ENCODE measurements at regions not wholly inside any gene's neighbourhood (a gene's known extent, or its start where the extent isn't known, plus 50 kb on each side); places are given as distances from the start of the nearest gene placed in this dataset.

DNA sequence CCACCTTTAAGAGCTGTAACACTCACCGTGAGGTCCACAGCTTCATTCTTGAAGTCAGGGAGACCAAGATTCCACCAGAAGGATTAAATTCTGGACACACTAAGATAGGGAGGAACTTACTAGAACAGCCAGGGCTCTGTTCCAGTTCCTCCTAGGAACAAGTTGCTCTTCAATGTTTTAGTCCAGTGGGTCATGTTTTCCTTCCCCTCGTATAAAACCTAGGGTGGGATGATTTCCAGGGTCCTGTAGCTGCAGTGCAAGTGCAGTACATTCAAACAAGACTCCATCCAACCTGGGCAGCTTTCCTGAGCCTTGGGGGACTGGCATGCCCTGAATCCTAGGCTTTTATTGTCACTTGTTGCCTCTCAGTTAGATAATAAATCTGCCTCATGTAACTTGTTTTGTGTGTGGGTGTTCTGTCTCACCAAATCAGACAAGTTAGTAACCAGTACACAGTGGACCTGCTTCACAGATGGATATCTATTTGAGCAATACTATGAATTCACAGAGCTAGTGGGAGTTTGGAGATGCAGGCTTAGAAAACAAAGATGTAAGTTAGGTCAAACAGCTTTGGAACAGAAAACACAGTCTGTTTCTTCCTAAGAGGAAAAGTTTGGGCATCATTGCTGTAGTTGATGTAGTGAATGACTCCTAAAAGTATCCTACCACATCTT, 405.6 kb downstream of the GABRG2 start:
- no peaks in the 10 kb centered on the region for H3K27me3 ChIP-seq
- intact Hi-C loops (cut with DNase I): no loop called here
- H3K4me1 ChIP-seq (replicated peaks in 1 of 2): no peaks in the 10 kb centered on the region
- TF ChIP-seq, protein P1, sequence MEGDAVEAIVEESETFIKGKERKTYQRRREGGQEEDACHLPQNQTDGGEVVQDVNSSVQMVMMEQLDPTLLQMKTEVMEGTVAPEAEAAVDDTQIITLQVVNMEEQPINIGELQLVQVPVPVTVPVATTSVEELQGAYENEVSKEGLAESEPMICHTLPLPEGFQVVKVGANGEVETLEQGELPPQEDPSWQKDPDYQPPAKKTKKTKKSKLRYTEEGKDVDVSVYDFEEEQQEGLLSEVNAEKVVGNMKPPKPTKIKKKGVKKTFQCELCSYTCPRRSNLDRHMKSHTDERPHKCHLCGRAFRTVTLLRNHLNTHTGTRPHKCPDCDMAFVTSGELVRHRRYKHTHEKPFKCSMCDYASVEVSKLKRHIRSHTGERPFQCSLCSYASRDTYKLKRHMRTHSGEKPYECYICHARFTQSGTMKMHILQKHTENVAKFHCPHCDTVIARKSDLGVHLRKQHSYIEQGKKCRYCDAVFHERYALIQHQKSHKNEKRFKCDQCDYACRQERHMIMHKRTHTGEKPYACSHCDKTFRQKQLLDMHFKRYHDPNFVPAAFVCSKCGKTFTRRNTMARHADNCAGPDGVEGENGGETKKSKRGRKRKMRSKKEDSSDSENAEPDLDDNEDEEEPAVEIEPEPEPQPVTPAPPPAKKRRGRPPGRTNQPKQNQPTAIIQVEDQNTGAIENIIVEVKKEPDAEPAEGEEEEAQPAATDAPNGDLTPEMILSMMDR (IDR thresholded peaks at IDR 0.05): no peak
- TF ChIP-seq POLR2A (IDR thresholded peaks at IDR 0.05): no peak
- H3K27ac ChIP-seq: no peak overlapping the region
- no peak overlapping the region for H3K4me3 ChIP-seq
- no peaks in the 10 kb centered on the region for H3K9me3 ChIP-seq (replicated peaks in 1 of 3)
- DNase-seq: no peak
- H3K36me3 ChIP-seq (replicated peaks in 1 of 2): no peaks in the 10 kb centered on the region
- 50 to 65% (median 61%) methylated on average over 2 of the region's 2 CpGs for WGBS, 4 donors

DNA sequence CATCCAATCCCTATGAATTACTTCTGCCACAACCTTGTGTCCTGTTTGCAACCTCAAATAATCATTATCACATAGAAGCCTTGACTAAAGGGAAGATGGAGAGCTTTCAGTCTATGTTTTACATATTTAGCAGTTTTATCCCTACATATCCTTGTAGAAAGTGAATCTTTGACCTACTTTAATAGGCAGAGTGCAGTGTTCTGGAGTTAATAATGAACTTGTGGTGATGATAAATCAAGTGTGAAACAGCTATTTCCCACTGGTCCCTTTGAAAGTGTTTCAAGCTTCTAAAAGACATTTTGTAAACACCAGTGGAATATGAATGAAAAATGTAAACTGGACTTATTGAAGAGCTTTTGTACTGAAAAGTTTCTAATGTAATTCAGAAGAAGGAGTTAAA, 406.7 kb downstream of the GABRG2 start:
- intact Hi-C loops (cut with DNase I): no loop called here
- TF ChIP-seq POLR2A (IDR thresholded peaks at IDR 0.05): no peak
- TF ChIP-seq, protein P1 (IDR thresholded peaks at IDR 0.05): no peak
- DNase-seq: no peak
- no peaks in the 10 kb centered on the region for H3K36me3 ChIP-seq (replicated peaks in 1 of 2)
- H3K4me3 ChIP-seq: no peak overlapping the region
- no peaks in the 10 kb centered on the region for H3K4me1 ChIP-seq (replicated peaks in 1 of 2)
- no peak overlapping the region for H3K27ac ChIP-seq
- H3K9me3 ChIP-seq (replicated peaks in 1 of 3): no peaks in the 10 kb centered on the region
- H3K27me3 ChIP-seq: no peaks in the 10 kb centered on the region

DNA sequence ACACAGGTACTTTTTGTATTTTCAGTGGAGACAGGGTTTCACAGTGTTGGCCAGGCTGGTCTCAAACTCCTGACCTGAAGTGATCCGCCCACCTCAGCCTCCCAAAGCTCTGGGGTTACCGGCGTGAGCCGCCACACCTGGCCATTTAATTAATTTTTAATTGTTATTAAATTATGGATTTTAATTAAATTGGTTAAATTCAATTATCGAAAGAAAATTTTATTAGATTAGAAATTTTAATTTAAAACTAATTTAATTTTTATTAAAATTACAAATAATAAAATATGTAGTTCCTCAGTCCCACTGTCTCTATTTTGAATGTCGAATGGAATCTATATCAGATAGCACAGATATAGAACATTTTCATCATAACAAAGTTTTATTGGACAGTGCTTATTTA, 416.5 kb downstream of the GABRG2 start:
- intact Hi-C loops (cut with DNase I): no loop called here
- Histone ChIP-seq H3K4me3 (no peak overlapping the region), H3K27ac (no peak overlapping the region), H3K36me3 (replicated peaks in 1 of 2) (no peaks in the 10 kb centered on the region), H3K9me3 (replicated peaks in 1 of 3) (no peaks in the 10 kb centered on the region), H3K4me1 (replicated peaks in 1 of 2) (no peaks in the 10 kb centered on the region), H3K27me3 (no peaks in the 10 kb centered on the region)
- WGBS, 4 donors: 84 to 91% (median 89%) methylated on average over 6 of the region's 6 CpGs
- DNase-seq: no peak
- TF ChIP-seq, protein P1 (IDR thresholded peaks at IDR 0.05): no peak
- no peak for TF ChIP-seq POLR2A (IDR thresholded peaks at IDR 0.05)

DNA sequence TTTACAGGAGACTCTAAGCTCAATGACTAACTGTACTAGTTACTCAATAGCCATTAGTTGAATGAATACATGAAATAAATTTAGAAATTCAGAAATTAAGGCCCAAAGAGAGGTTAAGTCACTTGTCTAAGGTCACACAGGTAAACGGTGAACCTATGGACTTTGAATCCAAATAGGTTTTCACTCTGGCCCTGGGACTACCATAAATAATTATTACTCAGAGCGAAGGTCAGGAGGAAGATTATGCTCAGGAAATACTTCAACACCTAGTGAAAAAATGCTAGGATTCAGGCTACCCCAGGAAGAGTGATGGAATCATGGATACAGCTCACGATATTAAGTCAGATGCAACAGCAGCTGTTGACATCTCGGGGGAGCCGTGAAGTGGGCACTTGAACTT, 417.4 kb downstream of the GABRG2 start:
- 80 to 88% (median 86%) methylated on average over 5 of the region's 5 CpGs for WGBS, 4 donors
- no peaks in the 10 kb centered on the region for H3K27me3 ChIP-seq
- no peaks in the 10 kb centered on the region for H3K9me3 ChIP-seq (replicated peaks in 1 of 3)
- H3K27ac ChIP-seq: no peak overlapping the region
- no peak overlapping the region for H3K4me3 ChIP-seq
- no peak for DNase-seq
- H3K36me3 ChIP-seq (replicated peaks in 1 of 2): no peaks in the 10 kb centered on the region
- intact Hi-C loops (cut with DNase I): no loop called here
- no peaks in the 10 kb centered on the region for H3K4me1 ChIP-seq (replicated peaks in 1 of 2)
- TF ChIP-seq POLR2A (IDR thresholded peaks at IDR 0.05): no peak
- TF ChIP-seq, protein P1 (IDR thresholded peaks at IDR 0.05): no peak

All from adrenal gland (tissue), 9 donors.